ENCODE measurements at regions not wholly inside any gene's neighbourhood (a gene's known extent, or its start where the extent isn't known, plus 50 kb on each side); places are given as distances from the start of the nearest gene placed in this dataset.

DNA sequence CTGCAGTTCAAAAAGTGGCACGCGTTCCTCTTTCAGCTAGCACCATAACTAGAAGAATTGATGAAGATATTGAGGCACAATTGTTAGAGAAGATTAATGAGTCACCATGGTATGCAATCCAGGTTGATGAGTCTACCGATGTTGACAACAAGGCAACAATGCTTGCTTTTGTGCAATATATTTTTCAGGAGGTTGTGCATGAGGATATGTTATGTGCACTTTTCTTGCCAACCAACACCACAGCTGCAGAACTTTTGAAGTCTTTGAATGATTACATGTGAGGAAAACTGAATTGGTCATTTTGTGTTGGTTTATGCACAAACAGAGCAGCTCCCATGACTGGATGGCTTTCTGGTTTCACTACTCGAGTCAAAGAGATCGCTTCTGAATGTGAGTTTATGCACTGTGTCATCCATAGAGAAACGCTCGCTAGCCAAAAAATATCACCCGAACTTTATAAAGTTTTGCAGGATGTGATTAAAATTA is 129.3 kb upstream of the SLC24A3 start:
- TF ChIP-seq, protein P1, sequence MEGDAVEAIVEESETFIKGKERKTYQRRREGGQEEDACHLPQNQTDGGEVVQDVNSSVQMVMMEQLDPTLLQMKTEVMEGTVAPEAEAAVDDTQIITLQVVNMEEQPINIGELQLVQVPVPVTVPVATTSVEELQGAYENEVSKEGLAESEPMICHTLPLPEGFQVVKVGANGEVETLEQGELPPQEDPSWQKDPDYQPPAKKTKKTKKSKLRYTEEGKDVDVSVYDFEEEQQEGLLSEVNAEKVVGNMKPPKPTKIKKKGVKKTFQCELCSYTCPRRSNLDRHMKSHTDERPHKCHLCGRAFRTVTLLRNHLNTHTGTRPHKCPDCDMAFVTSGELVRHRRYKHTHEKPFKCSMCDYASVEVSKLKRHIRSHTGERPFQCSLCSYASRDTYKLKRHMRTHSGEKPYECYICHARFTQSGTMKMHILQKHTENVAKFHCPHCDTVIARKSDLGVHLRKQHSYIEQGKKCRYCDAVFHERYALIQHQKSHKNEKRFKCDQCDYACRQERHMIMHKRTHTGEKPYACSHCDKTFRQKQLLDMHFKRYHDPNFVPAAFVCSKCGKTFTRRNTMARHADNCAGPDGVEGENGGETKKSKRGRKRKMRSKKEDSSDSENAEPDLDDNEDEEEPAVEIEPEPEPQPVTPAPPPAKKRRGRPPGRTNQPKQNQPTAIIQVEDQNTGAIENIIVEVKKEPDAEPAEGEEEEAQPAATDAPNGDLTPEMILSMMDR (IDR thresholded peaks at IDR 0.05) = no peak
- no peak for TF ChIP-seq POLR2A (IDR thresholded peaks at IDR 0.05)
- TF ChIP-seq POLR2AphosphoS5 (IDR thresholded peaks at IDR 0.05) = no peak

All from breast epithelium (tissue), 3 donors.